GM18873 (cell line): ENCODE measurements at regions not wholly inside any gene's neighbourhood (a gene's known extent, or its start where the extent isn't known, plus 50 kb on each side); places are given as distances from the start of the nearest gene placed in this dataset.

ENCODE experiments used
- ATAC-seq: cut with Tn5 transposase; IDR thresholded peaks from one replicate; pipeline ENCODE4 v1.9.1; 2021; ENCODE audit warnings: mild to moderate bottlenecking, moderate library complexity, moderate number of reproducible peaks; ENCODE audit not compliant: unreplicated experiment, low FRiP score

DNA sequence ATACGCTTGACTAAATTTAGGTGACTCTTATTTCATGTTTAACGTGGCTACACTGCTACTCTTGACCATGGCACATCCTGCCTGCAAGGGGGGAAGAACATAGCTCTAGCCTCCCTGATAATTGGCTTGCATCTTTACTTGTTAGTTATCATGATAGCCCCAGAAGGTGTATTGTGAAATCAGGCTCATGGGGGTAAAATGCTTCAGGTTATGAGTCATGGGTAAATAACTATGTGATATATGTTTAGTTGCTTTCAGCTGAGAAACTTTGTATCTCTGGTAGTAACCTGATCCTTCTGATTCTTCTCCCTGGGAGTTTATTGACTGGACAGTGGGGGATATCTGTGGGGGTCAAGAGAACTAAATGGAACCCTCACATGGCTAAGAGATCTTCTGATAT lies 660.8 kb upstream of the UBE2E2 start:
- no peak for ATAC-seq

DNA sequence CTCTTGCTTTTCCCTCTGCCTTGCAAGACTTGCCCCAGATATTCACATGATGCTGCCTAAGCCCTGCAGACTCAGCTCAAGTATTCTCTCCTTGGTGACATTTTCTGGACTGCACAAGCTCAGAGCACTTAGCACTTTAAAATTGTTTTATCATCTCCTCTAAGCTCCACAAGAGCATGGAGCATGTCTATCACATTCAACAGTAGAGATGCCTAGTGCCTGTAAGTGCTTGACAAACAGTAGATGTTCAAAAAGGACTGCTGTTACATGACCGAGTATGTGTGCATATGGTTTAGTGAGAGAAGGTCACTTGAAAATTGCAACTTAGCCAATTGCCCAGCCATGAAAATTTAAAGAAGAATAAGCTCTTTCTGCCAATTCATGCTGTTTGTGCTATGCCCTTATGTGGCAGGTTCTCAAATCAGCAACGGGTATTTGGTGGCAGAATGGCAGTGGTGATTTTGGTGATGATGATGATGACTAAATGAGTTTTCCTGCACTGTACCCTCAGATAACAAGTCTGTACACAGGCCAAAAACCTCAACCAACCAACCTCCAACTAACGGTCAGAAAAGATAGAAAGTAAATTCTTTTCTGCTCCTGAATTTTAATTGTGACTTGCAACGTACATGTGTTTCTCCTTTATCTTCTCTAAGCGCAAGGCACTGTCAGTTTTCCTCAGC lies 647.2 kb upstream of the UBE2E2 start:
- no peak for ATAC-seq

DNA sequence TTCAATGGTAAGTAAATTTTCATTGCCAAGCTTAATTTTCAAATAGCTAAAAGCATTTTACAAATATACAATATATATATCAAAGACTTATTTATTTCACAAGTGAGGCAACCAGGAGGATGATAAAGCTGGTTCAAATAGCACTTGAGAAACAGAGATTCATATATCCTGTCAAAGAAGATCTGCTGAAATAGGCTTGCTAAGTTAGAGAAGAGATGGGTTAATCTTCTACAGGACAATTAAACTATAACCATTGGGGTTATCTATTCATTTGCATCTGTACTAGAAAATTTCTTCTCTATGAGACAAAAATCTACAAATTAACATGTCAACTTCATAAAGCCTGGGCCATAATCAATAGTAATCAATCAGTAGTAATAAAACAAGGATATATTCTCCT lies 637.7 kb upstream of the UBE2E2 start:
- ATAC-seq, result no peak

DNA sequence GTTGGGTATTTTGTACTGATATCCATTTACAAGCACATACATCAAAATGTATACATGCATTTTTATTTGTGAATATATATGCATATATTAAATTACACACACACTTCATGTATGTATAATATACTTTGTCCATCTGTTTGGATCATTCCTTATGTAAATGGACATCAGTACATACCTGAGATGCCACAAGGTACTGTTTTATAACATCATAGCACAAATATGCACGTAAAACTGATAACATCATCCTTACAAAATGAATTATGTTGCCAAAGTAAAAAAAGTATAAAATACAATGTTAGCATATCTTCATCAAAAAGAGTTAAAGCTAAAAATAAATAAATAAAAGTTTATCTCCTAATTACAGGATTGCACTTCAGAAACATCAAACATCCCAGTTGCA lies 634.8 kb upstream of the UBE2E2 start:
- ATAC-seq, result no peak

DNA sequence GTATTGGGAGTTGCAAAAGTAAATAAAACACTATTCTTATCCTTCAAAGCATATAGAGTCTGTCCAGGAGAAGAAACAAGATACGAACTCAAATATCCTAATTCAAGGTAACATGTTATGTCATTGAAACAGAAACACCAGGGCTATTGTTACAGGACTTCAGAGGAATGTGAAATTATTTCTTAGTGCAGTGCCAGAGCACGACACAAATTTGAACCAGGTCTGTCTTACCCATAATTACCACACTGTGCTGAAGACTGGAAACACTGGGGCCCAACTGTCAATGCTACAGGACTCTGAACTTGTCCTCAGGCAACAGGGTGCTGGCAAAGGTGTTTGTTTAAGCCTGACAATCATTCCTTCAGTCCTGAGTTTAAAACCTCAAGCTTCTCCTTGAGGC lies 633.6 kb upstream of the UBE2E2 start:
- ATAC-seq, result no peak

DNA sequence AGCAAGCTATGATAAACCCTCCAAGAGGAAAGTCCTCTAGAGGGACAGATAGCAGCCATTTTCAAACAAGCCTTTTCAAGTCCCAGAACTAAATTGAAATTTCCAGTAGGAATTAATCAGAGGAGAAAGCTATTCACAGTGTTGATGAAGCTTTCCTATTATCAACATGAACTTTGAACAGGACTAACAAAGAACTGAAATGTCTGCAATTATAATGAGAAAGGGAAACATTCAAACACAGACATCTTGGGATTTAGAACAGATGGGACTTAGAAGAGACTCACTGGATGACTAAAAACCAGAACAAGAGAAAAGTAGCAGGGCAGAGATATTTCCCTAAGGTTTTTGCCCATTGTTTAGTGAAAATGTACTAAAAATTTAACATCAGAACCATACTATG lies 622.1 kb upstream of the UBE2E2 start:
- ATAC-seq, result no peak

DNA sequence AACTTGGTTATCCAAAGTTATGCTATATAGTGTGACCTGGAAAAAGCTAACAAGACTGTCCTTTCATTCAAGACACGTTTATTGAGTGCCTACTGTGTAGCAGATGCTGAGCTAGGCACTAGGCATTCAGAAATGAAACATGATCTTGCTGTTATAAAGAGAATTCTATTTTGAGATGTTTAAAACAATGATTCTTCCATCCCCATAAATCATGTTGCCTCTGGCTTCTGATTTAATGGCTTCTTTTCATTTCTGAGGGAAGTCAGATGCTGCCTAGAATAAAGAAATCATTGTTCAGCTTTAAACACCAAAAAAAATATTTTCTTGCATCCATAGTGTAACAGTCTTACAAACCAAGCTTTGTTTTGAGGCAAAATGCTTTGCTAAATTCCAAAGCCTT lies 620.9 kb upstream of the UBE2E2 start:
- ATAC-seq, result no peak

DNA sequence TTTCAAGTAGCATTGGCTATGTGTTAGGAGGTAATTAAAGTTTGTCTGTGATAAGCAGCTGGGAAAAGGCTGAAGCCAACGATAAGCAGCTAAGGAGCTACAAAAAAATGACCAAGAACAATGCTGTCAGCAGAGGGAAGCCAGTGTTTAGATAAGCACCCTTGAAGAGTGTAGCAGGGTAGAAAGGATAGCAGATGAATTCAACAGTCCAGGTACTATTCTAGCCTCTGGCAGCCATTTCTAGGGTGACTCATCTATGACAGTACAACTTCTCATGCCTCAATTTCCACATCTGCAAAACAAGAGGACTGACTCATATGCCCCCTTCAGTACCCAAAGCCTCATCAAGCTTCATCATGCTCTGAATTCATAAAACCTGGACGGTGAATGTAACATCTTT lies 617.6 kb upstream of the UBE2E2 start:
- ATAC-seq, result no peak

DNA sequence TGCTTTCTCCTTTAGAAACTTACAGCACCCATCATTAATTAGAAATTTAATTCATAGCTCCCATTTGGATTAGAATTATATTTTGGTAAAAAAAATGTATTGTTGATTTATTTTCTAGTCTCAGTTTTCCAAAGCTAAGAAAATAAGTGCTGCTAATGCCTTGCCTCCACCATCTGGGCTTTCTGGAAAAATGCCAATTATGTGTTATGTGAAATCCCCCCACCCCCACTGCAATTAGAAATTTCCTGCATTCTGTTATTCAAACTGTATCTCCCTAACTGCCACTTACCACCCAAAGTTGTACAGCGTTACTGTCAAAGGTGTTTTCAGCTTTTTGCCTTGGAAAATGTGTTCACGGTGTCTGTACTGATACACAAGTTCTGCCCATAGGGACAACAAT lies 617.2 kb upstream of the UBE2E2 start:
- no peak for ATAC-seq

DNA sequence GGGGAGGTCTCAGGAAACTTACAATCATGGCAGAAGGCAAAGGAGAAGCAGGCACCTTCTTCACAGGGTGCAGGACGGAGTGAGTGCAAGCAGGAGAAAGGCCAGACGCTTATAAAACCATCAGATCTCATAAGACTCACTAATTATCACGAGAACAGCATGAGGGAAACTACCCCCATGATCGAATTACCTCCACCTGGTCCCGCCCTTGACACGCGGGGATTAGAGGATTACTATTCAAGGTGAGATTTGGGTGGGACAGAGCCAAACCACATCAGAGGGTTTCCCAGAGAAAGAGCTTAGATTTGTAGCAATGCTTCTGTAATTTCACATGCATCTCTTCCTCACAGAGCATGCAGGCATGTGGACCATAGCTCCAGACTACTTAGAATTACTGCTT lies 615.7 kb upstream of the UBE2E2 start:
- no peak for ATAC-seq

DNA sequence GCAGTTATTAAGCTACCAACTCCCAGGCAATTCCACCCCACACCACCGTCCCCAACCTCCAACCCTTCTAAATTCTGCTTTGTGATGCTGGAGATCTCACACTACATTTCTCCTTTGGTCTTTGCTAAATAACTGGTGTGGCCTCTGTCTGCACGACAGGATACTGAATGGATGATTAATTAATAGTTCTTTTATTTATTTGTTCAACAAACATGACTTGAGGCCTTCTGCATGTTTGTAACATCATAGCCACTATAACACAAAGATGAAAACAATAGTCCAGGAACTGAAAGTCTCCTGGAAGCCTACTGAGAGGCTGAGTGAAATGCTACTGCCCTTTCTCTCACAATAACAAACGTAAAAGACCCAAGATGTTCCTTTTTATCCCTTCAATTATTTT lies 609.5 kb upstream of the UBE2E2 start:
- ATAC-seq, result no peak

DNA sequence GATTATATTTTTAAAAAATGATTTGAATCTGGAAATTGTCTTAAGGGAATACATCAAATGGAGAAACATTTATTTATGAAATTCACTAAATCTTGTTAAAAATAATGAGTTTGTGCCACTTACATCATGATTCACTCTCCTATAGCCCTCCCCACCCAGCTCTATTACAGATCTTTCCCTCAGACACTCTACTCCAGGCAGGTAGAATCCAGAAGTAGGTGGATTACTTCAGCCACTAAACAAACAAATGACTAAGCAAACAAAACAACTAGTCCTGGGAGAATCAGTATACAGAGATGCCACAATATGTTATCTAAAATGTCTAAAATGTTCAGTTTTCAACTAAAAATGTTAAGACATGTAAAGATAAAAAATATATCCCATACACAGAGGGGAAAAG lies 608.1 kb upstream of the UBE2E2 start:
- ATAC-seq, result no peak

DNA sequence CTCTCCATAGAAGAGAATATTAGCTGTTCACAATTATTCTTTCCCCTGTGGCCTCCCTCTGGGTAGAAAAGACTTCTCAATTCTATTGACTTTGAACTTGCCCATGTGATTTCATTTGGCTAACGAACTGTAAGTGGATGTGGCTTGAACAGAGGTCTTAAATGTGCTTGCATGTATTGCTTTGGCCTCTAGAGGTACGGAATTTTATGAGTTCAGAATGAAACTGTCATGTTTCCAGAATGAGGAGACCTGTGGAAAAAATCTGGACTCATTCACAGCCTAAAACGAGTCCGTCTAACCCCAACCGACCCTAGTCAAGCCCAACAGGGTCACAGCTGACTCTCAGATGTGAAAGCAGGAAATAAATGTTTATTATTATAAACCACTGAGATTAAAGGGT lies 596.7 kb upstream of the UBE2E2 start:
- ATAC-seq, result no peak

DNA sequence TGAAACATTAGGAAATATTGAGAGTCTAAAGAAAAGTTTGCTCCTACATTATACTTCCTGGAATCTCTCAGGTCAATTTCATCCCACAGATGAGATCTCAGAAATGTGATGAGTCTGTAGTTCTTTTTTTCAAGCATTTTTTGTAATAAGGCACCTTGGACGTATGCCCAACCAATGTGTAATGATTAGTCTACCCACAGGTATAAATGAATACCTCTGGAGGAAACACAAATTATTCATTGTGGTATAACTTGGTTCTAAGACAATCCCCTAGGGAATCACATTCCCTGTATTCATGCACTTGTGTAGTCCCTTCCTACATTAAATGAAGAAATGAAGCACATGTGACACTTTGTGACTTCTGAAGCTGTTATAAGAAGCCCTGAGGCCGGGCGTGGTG lies 596.2 kb upstream of the UBE2E2 start:
- ATAC-seq, result no peak

DNA sequence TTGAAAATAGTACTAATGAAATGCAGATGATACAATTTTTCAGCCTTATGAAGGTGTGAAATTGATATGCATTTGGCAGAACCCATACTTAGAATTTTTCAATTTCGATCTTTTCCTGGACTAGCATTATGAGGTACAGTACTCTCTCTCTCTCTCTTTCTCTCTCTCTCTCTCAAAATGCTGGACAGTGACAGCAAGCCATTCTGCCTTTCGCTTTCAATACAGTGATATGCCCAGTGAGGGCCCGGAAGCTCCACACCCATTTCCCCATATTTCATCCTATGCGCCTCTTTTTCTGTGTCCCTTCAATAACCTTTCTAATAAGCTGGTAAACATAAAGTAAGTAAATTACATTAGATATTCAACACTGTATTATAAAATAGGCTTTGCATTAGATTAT lies 595.0 kb upstream of the UBE2E2 start:
- ATAC-seq, result no peak

DNA sequence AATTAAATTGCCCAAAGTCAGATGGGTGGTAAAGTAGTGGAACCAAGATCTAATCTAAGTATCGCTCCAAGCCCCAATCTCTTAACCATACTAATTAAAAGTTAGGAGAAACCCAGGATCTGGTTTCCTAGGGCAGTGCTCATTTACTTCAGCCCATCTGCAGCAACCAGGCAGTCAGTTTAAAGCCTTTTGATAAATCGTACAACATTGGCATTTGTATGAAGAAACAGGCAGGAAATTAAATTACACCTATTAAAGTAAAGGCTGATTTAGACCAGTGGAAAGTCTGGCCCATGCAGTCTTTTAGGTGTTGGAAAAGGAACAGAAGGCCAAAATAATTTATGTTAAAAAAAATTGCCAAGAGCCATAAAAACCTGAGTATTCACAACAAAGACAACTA lies 594.4 kb upstream of the UBE2E2 start:
- no peak for ATAC-seq

DNA sequence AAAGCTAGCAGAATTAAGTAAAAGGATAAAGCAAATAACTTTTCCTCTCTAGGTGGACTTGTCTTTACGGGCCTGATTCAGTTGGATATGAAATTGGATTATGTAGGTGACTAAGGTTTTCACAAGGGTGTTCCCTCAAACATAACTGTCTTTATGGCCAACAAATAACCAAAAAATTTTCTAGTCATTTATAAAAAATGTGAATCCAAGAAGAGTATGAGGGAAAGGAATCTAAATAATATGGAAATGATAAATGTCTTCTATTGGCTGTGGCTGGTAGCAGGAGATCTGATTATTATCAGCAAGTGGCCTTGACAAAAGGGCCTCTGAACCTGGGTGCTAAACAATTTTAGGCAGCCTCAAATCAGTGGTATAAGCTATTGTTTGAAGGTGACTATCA lies 594.0 kb upstream of the UBE2E2 start:
- no peak for ATAC-seq

DNA sequence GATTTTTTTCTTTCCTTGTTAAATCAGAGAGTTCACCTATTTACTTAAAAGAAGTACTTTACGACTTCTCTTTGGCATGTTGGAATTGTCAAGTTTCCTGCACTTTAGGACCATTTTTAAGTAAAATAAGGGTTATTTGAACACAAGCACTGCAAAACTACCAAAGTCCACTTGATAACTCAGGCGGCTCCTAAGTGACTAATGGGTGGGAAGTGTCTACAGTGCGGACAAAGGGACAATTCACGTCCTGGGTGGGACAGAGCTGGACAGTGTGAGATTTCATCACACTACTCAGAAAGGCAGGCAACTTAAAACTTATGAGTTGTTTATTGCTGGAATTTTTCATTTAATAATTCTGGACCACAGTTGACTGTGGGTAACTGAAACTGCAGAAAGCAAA lies 590.2 kb upstream of the UBE2E2 start:
- no peak for ATAC-seq

DNA sequence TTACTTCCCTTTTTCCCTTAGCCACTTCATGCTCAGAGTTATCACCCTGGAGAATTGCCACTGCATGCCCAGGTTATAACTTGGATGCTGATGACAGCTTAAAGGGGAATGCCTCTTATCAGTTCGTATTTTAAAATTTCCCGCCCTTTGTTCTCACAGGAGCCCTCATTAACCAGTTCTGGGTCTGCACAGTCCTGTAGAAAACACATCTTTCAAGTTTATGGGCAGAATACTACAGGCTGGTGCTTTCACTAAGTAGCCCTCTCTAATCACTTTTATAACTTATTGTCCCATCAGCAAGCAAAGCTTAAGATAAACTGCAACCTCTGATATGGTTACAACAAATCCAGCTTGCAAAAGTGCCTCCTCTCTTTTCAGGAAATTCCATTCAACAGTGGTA lies 587.3 kb upstream of the UBE2E2 start:
- no peak for ATAC-seq

DNA sequence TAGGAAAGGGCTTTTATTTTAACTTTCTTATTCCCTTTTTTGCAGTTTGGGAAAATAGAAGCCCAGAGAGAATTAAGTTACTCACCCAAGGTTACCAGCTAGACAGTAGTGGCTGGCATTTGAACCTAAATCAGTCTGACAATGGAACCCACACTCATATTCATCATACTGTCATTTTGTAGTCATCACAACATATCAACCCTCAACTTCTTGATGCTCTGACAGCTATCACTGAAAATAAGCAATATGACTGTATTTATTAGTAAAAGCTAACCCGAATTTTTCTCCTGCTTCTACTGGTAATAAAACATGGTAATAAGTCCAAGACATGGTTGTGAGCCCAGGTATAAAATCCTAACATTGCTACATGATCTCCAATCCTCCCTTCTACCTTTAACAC lies 585.8 kb upstream of the UBE2E2 start:
- no peak for ATAC-seq

DNA sequence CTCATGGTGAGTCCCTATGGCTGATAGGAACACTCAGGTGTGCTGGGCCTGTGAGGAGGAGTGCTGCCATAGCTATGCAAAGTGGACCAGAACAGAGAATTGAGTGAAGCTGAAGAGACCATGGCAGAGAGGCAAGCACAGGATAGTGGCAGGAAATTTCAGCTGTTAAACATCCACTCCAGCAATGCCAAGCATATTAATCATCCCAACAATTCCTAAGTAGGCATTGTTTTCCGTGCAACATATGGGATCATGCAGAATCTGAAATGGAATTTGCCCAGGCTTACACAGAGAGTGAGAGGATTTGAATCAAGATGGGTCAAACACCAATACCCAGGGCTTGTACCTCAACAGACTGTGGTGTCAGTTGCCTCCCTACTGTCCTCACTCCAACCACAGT lies 582.6 kb upstream of the UBE2E2 start:
- no peak for ATAC-seq

DNA sequence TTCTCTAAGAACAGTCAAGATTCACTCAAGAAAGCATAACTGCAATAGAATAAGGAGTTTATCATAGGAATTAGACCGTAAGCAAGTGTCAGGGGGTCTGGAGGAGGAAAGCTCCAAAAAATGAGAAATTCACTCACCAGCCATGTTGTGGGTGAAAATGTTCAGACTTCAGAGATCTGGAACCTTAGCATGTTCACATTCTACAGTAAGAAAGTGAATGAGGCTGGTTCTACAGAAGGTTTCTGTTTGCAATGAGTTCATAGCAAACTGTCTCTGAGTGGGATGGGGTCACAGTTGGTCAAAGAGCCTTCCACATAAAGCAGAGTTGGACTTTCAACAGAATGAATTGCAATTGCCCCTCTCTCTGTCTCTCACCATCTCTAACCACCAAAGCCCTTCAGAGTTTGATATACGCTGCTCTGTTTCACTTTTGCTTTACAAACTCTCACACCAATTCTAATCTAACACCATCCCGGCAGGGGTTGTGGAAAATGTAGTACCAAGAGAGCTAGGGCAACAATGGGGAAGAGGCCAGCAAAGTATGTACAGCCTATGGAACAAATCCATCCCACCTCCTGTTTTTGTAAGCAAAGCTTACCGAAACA lies 581.8 kb upstream of the UBE2E2 start:
- ATAC-seq, result peak; percentile 59

DNA sequence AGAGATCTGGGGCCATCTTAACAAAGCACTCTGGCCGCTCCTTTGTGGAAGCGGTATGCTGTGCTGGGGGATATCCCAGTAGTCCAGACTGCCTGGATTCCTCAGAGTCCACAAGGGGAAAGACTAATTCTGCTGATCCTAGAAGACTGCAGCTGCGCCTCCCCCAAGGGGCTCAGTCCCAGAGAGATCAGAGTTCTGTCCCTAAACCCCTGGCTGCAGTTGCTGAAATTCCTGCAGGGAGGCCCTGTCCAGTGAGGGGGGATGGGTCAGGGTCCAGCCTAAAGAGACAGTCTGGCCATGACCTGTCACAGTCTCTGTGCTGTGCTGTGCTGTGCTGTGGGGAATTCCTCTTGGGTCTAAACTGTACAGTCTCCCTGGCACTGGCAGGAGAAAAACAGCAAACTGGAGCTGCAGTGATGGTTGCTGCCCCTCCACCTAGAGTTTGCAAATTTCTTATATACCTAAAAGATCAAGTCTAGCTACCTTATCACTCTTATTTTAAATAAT lies 575.1 kb upstream of the UBE2E2 start:
- no peak for ATAC-seq
